H1 (cell line): ENCODE measurements at regions not wholly inside any gene's neighbourhood (a gene's known extent, or its start where the extent isn't known, plus 50 kb on each side); places are given as distances from the start of the nearest gene placed in this dataset.
"Not testable (repeated sequence)": the region's sequence is repeated elsewhere in the genome, so short reads cannot be mapped to it uniquely, and the experiment has no call there.

Experiments used
- CTCF ChIA-PET: fragments of 300-600 bp; sonication (Branson Sonifier 250); formaldehyde crosslinking; loops from one replicate; lab custom pipeline; 2021; ENCODE audit not compliant: partially characterized antibody; lab: Charles Lee
- POLR2A ChIA-PET: fragments of 300-600 bp; sonication (Branson Sonifier 250); formaldehyde crosslinking; loops from one replicate; lab custom pipeline; 2021; ENCODE audit warnings: inconsistent platforms; ENCODE audit not compliant: partially characterized antibody; lab: Charles Lee
- DNase-seq, 2 experiments: peaks; one replicate each; pipeline versions ENCODE4 v3.0.0 to v3.0.0-alpha.2; 2010 to 2022; ENCODE audit warnings: low spot score in 2 of 2, low read depth in 1 of 2, mixed read lengths in 1 of 2
- FAIRE-seq: peaks from 2 replicates; lab custom pipeline; 2011; peaks lifted over from hg19 to GRCh38; lab: Jason Lieb, UNC
- H2AFZ ChIP-seq: 2 replicates; pipeline ENCODE4 v1.8.1; 2012; ENCODE audit warnings: low read length, inconsistent platforms
- H2AK5ac ChIP-seq: 2 replicates; pipeline ENCODE4 v1.6.1; 2013; ENCODE audit warnings: low read depth, low read length
- H2BK120ac ChIP-seq: replicated peaks from 2 replicates; pipeline ENCODE3; 2013; ENCODE audit warnings: low read depth, low read length, inconsistent platforms
- H2BK12ac ChIP-seq: 2 replicates; pipeline ENCODE4 v1.6.1; 2013; ENCODE audit warnings: low read depth, low read length
- H2BK15ac ChIP-seq: 2 replicates; pipeline ENCODE4 v1.6.1; 2013; ENCODE audit warnings: low read length
- H2BK20ac ChIP-seq: 2 replicates; pipeline ENCODE4 v1.6.1; 2013; ENCODE audit warnings: low read length
- H2BK5ac ChIP-seq: 2 replicates; pipeline ENCODE4 v1.6.1; 2013; ENCODE audit warnings: low read depth, low read length
- H3K14ac ChIP-seq: 2 replicates; pipeline ENCODE4 v1.6.1; 2013; ENCODE audit warnings: inconsistent platforms; ENCODE audit not compliant: insufficient read length
- H3K18ac ChIP-seq: 2 replicates; pipeline ENCODE4 v1.6.1; 2013; ENCODE audit warnings: low read length; ENCODE audit errors: extremely low read depth
- H3K23ac ChIP-seq: 2 replicates; pipeline ENCODE4 v1.6.1; 2013; ENCODE audit warnings: inconsistent platforms; ENCODE audit not compliant: insufficient read length
- H3K23me2 ChIP-seq: 2 replicates; pipeline ENCODE4 v1.6.1; 2013; ENCODE audit warnings: low read depth, low read length
- H3K27ac ChIP-seq: 2 replicates; pipeline ENCODE4 v1.6.1; 2011; ENCODE audit warnings: low read depth, low read length, inconsistent platforms
- H3K27me3 ChIP-seq, 4 experiments: replicated peaks in 1 of 4; 1 replicate in 1 of 4; 2 replicates in 3 of 4; pipeline versions ENCODE4 v1.6.1 to v1.8.1; 2011 to 2013; ENCODE audit warnings: low read length in 3 of 4, mild to moderate bottlenecking in 3 of 4, inconsistent platforms in 2 of 4, mixed read lengths in 2 of 4, moderate library complexity in 1 of 4; ENCODE audit not compliant: control insufficient read depth in 3 of 4, insufficient read depth in 3 of 4; ENCODE audit errors: extremely low read depth in 1 of 4
- H3K36me3 ChIP-seq, 4 experiments: 2 replicates each; pipeline versions ENCODE4 v1.6.1 to v1.8.1; 2011 to 2013; ENCODE audit warnings: mild to moderate bottlenecking in 4 of 4, low read length in 3 of 4, moderate library complexity in 2 of 4, control low read depth in 1 of 4, inconsistent platforms in 1 of 4; ENCODE audit not compliant: insufficient read depth in 4 of 4, control insufficient read depth in 2 of 4
- H3K4ac ChIP-seq: replicated peaks from 2 replicates; pipeline ENCODE3; 2013; ENCODE audit warnings: low read length, low read depth, mixed read lengths, inconsistent platforms; ENCODE audit not compliant: insufficient read length
- H3K4me1 ChIP-seq, 4 experiments: replicated peaks in 1 of 4; 1 replicate in 1 of 4; 2 replicates in 3 of 4; pipeline versions ENCODE4 v1.6.1 to v1.8.1; 2011 to 2013; ENCODE audit warnings: low read length in 3 of 4, inconsistent platforms in 2 of 4, mixed read lengths in 1 of 4; ENCODE audit not compliant: insufficient read depth in 4 of 4, control insufficient read depth in 3 of 4
- H3K4me2 ChIP-seq, 2 experiments: 2 replicates each; pipeline versions ENCODE4 v1.6.1 to v1.8.1; 2011 to 2013; ENCODE audit warnings: low read depth in 2 of 2, low read length in 2 of 2, control low read depth in 1 of 2, inconsistent platforms in 1 of 2, mild to moderate bottlenecking in 1 of 2; ENCODE audit not compliant: insufficient read depth in 1 of 2
- H3K4me3 ChIP-seq, 4 experiments: fragments of 200-600, 300-600 bp in 1 of 4; sonication (generic), shearing (Covaris generic), sonication (Bioruptor Twin) in 1 of 4; 2 replicates each; pipeline versions ENCODE4 v1.5.1 to v1.8.1; 2011 to 2016; ENCODE audit warnings: low read length in 4 of 4, low read depth in 3 of 4, control low read depth in 2 of 4, inconsistent platforms in 2 of 4, mild to moderate bottlenecking in 2 of 4, mixed read lengths in 1 of 4, moderate library complexity in 1 of 4; ENCODE audit not compliant: insufficient read depth in 2 of 4; ENCODE audit errors: extremely low read depth in 1 of 4
- H3K56ac ChIP-seq: replicated peaks from 2 replicates; pipeline ENCODE3; 2013; ENCODE audit warnings: low read depth, mild to moderate bottlenecking, mixed read lengths, low read length, inconsistent platforms; ENCODE audit not compliant: insufficient read length
- H3K79me1 ChIP-seq: 2 replicates; pipeline ENCODE4 v1.6.1; 2013; ENCODE audit warnings: low read depth, low read length, control low read depth
- H3K79me2 ChIP-seq, 2 experiments: 2 replicates each; pipeline versions ENCODE4 v1.6.1 to v1.8.1; 2012 to 2013; ENCODE audit warnings: low read length in 2 of 2, mild to moderate bottlenecking in 2 of 2, inconsistent platforms in 1 of 2; ENCODE audit not compliant: insufficient read depth in 2 of 2, control insufficient read depth in 1 of 2
- H3K9ac ChIP-seq, 4 experiments: replicated peaks in 1 of 4; 1 replicate in 1 of 4; 2 replicates in 3 of 4; pipeline versions ENCODE4 v1.6.1 to v1.8.1; 2011 to 2013; ENCODE audit warnings: low read depth in 3 of 4, low read length in 3 of 4, control low read depth in 2 of 4, mild to moderate bottlenecking in 2 of 4, moderate library complexity in 2 of 4, inconsistent platforms in 1 of 4; ENCODE audit errors: extremely low read depth in 1 of 4
- H3K9me3 ChIP-seq, 2 experiments: 2 replicates each; pipeline versions ENCODE4 v1.6.1 to v1.8.1; 2012 to 2013; ENCODE audit warnings: mild to moderate bottlenecking in 2 of 2, moderate library complexity in 2 of 2, control low read depth in 1 of 2, inconsistent platforms in 1 of 2, low read depth in 1 of 2, low read length in 1 of 2, mixed read lengths in 1 of 2; ENCODE audit not compliant: insufficient read depth in 2 of 2
- H4K20me1 ChIP-seq, 2 experiments: replicated peaks in 1 of 2; 2 replicates each; pipeline versions ENCODE3 to v1.8.1; 2011 to 2013; ENCODE audit warnings: inconsistent platforms in 2 of 2, low read length in 2 of 2, mild to moderate bottlenecking in 1 of 2; ENCODE audit not compliant: insufficient read depth in 2 of 2, control insufficient read depth in 1 of 2
- H4K5ac ChIP-seq: 2 replicates; pipeline ENCODE4 v1.6.1; 2013; ENCODE audit warnings: low read length, low read depth, mixed read lengths, inconsistent platforms; ENCODE audit not compliant: insufficient read length
- H4K8ac ChIP-seq: 2 replicates; pipeline ENCODE4 v1.8.0; 2013; ENCODE audit warnings: mild to moderate bottlenecking, moderate library complexity, low read length, inconsistent platforms; ENCODE audit not compliant: insufficient read depth; ENCODE audit errors: extremely low read depth
- H4K91ac ChIP-seq: replicated peaks from 2 replicates; pipeline ENCODE3; 2013; ENCODE audit warnings: low read length, mixed read lengths, inconsistent platforms; ENCODE audit not compliant: insufficient read length
- WGBS, 2 experiments: shearing (Covaris generic) in 1 of 2; methylation state at CpG; one replicate each; pipeline versions ENCODE4 v1.1.6 to v1.1.7; 2013 to 2015; ENCODE audit warnings: low lambda C conversion rate in 2 of 2, mixed read lengths in 2 of 2, inconsistent platforms in 1 of 2, low coverage in 1 of 2, missing lambda C conversion rate in 1 of 2; ENCODE audit not compliant: insufficient replicate concordance in 2 of 2, insufficient coverage in 1 of 2, insufficient read length in 1 of 2; ENCODE audit errors: extremely low coverage in 1 of 2, missing lambda C conversion rate in 1 of 2; 5-methylcytosine and 5-hydroxymethylcytosine counted together

DNA sequence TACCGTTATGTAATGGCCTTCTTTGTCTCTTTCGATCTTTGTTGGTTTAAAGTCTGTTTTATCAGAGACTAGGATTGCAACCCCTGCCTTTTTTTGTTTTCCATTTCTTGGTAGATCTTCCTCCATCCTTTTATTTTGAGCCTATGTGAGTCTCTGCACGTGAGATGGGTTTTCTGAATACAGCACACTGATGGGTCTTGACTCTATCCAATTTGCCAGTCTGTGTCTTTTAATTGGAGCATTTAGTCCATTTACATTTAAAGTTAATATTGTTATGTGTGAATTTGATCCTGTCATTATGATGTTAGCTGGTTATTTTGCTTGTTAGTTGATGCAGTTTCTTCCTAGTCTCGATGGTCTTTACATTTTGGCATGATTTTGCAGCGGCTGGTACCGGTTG is 69.9 kb downstream of the ADCYAP1 start:
- H2AK5ac ChIP-seq, H2BK20ac ChIP-seq, H3K27me3 ChIP-seq, H2BK5ac ChIP-seq, H3K23ac ChIP-seq, H3K4me3 ChIP-seq, H3K56ac ChIP-seq, H3K18ac ChIP-seq, H3K79me2 ChIP-seq, H3K23me2 ChIP-seq, H3K14ac ChIP-seq, H3K36me3 ChIP-seq, H2AFZ ChIP-seq, DNase-seq, H3K27ac ChIP-seq, H4K91ac ChIP-seq, H3K4me1 ChIP-seq, H4K20me1 ChIP-seq, H2BK120ac ChIP-seq, CTCF ChIA-PET, FAIRE-seq, H4K5ac ChIP-seq, H3K9me3 ChIP-seq, H3K4me2 ChIP-seq, H3K9ac ChIP-seq, H4K8ac ChIP-seq, POLR2A ChIA-PET, H2BK12ac ChIP-seq, H3K79me1 ChIP-seq, H2BK15ac ChIP-seq, H3K4ac ChIP-seq: not testable (repeated sequence)
- 86% methylated on average over 3 of the region's 6 CpGs; no CpG with 5 or more reads in 1 of the 2 experiments for WGBS, 2 experiments
